GM23338 (cell line): ENCODE measurements at regions not wholly inside any gene's neighbourhood (a gene's known extent, or its start where the extent isn't known, plus 50 kb on each side); places are given as distances from the start of the nearest gene placed in this dataset.

Experiments used
- ATAC-seq: fragments of 200-7000 bp; cut with Tn5 transposase; 3 replicates; pipeline ENCODE4 v1.9.1; 2020
- DNase-seq: peaks from one replicate; pipeline ENCODE4 v3.0.0-alpha.2; 2015; ENCODE audit warnings: low spot score
- H2AFZ ChIP-seq: fragments of 200-600 bp; sonication (generic); 2 replicates; pipeline ENCODE4 v1.8.0; 2016; ENCODE audit warnings: antibody characterized with exemption, mild to moderate bottlenecking, moderate library complexity
- H3F3A ChIP-seq: fragments of 200-600 bp; sonication (generic); replicated peaks from 2 replicates; pipeline ENCODE4 v1.8.0; 2017; ENCODE audit warnings: antibody characterized with exemption, mixed run types, low read depth
- H3K27ac ChIP-seq: fragments of 200-600 bp; sonication (generic); 2 replicates; pipeline ENCODE4 v1.6.1; 2016; ENCODE audit warnings: low read depth
- H3K27me3 ChIP-seq: fragments of 200-600 bp; sonication (generic); 2 replicates; pipeline ENCODE4 v1.8.0; 2016; ENCODE audit warnings: mild to moderate bottlenecking, mixed run types, moderate library complexity; ENCODE audit not compliant: insufficient read depth
- H3K36me3 ChIP-seq: fragments of 200-600 bp; sonication (generic); 2 replicates; pipeline ENCODE4 v1.8.0; 2016; ENCODE audit warnings: mild to moderate bottlenecking; ENCODE audit not compliant: insufficient read depth
- H3K4me1 ChIP-seq: fragments of 200-600 bp; sonication (generic); 2 replicates; pipeline ENCODE4 v1.8.0; 2016; ENCODE audit warnings: mild to moderate bottlenecking, moderate library complexity; ENCODE audit not compliant: insufficient read depth
- H3K4me2 ChIP-seq: fragments of 200-600 bp; sonication (generic); 2 replicates; pipeline ENCODE4 v1.7.1; 2017; ENCODE audit warnings: mixed run types
- H3K4me3 ChIP-seq: fragments of 200-600 bp; sonication (generic); 2 replicates; pipeline ENCODE4 v1.6.1; 2016; ENCODE audit warnings: mixed run types
- H3K79me2 ChIP-seq: fragments of 200-600 bp; sonication (generic); replicated peaks from 2 replicates; pipeline ENCODE4 v1.8.0; 2017; ENCODE audit warnings: mild to moderate bottlenecking; ENCODE audit not compliant: insufficient read depth
- H3K9me2 ChIP-seq: fragments of 200-600 bp; sonication (generic); 2 replicates; pipeline ENCODE4 v1.8.0; 2017; ENCODE audit not compliant: insufficient read depth
- H4K20me1 ChIP-seq: fragments of 200-600 bp; sonication (generic); replicated peaks from 2 replicates; pipeline ENCODE4 v1.8.0; 2017; ENCODE audit warnings: mild to moderate bottlenecking; ENCODE audit not compliant: insufficient read depth
- H3K27ac Mint-ChIP-seq: 2 replicates; pipeline ENCODE4 v1.8.0; 2020; ENCODE audit warnings: inconsistent platforms, mild to moderate bottlenecking, moderate library complexity, mixed read lengths
- H3K27me3 Mint-ChIP-seq: 3 replicates; pipeline ENCODE4 v1.8.0; 2022; ENCODE audit warnings: low read depth, mild to moderate bottlenecking, moderate library complexity, mixed read lengths, inconsistent platforms; ENCODE audit not compliant: insufficient read depth, poor library complexity
- H3K36me3 Mint-ChIP-seq: 3 replicates; pipeline ENCODE4 v1.8.0; 2021; ENCODE audit warnings: low read depth, mild to moderate bottlenecking, inconsistent platforms, moderate library complexity, mixed read lengths
- H3K4me1 Mint-ChIP-seq: 3 replicates; pipeline ENCODE4 v1.8.0; 2020; ENCODE audit warnings: mild to moderate bottlenecking, inconsistent platforms, mixed read lengths
- H3K4me3 Mint-ChIP-seq: 3 replicates; pipeline ENCODE4 v1.8.0; 2021; ENCODE audit warnings: moderate library complexity, mild to moderate bottlenecking, inconsistent platforms, mixed read lengths
- H3K9me3 Mint-ChIP-seq: 3 replicates; pipeline ENCODE4 v1.8.0; 2020; ENCODE audit warnings: moderate library complexity, mild to moderate bottlenecking, inconsistent platforms, mixed read lengths
- CREB1 ChIP-seq: fragments of 250-450 bp; sonication (Bioruptor Pico); IDR thresholded peaks from 2 replicates; pipeline ENCODE4 v1.5.0; 2020; ENCODE audit warnings: low read depth, mild to moderate bottlenecking, moderate library complexity
- CTCF ChIP-seq, 2 experiments: fragments of 200-600 bp in 1 of 2; sonication (generic) in 1 of 2; conservative IDR thresholded peaks; 2 replicates each; pipeline versions ENCODE4 v1.5.1 to v1.6.1; 2016 to 2017; ENCODE audit warnings: antibody characterized with exemption in 2 of 2, low read depth in 2 of 2, mild to moderate bottlenecking in 2 of 2, moderate library complexity in 1 of 2
- ETS1 ChIP-seq: IDR thresholded peaks from 2 replicates; pipeline ENCODE4 v1.6.1; 2016; ENCODE audit warnings: antibody characterized with exemption
- EZH2 ChIP-seq: fragments of 200-600 bp; sonication (generic); IDR thresholded peaks from one replicate; pipeline ENCODE4 v1.8.0; 2017; ENCODE audit warnings: antibody characterized with exemption, mild to moderate bottlenecking, low read depth; ENCODE audit not compliant: unreplicated experiment
- EZH2phosphoT487 ChIP-seq: fragments of 200-600 bp; sonication (generic); IDR thresholded peaks from one replicate; pipeline ENCODE4 v1.8.1; 2018; ENCODE audit warnings: antibody characterized with exemption; ENCODE audit not compliant: unreplicated experiment
- NANOG ChIP-seq: IDR thresholded peaks from 2 replicates; pipeline ENCODE4 v1.6.1; 2016; ENCODE audit warnings: antibody characterized with exemption, borderline replicate concordance
- POLR2AphosphoS5 ChIP-seq: IDR thresholded peaks from 2 replicates; pipeline ENCODE4 v1.6.1; 2016; ENCODE audit warnings: antibody characterized with exemption, low read depth
- REST ChIP-seq: IDR thresholded peaks from one replicate; pipeline ENCODE4 v1.6.1; 2018; ENCODE audit warnings: antibody characterized with exemption; ENCODE audit not compliant: unreplicated experiment
- ZNF331 ChIP-seq: fragments of 250-450 bp; sonication (Bioruptor Pico); IDR thresholded peaks from 2 replicates; pipeline ENCODE4 v1.5.0; 2020; ENCODE audit warnings: low read depth, mild to moderate bottlenecking, moderate library complexity

GRCh38 chr12:41936333-41936732 lies 208.3 kb downstream of the GXYLT1 start:
- ATAC-seq, result no peak; the same call in 2 of the 3 replicates
- Histone ChIP-seq H3K79me2 (no peaks in the 10 kb centered on the region), H4K20me1 (no peaks in the 10 kb centered on the region), H3K27me3 (peaks cover 66% of the 10 kb centered on the region), H3K27ac (no peak overlapping the region), H3F3A (no peaks in the 10 kb centered on the region), H3K4me3 (no peak overlapping the region), H3K4me1 (peaks cover 3% of the 10 kb centered on the region; the same call in 1 of the 2 replicates), H2AFZ (no peak overlapping the region), H3K9me2 (no peaks in the 10 kb centered on the region), H3K4me2 (no peak overlapping the region), H3K36me3 (no peaks in the 10 kb centered on the region)
- peak; percentile 33 for DNase-seq
- no peak overlapping the region for H3K4me3 Mint-ChIP-seq
- peaks cover 21% of the 10 kb centered on the region for H3K9me3 Mint-ChIP-seq
- TF ChIP-seq REST (no peak), POLR2AphosphoS5 (no peak), ZNF331 (no peak), CREB1 (CRISPR knock-in tag) (no peak), EZH2phosphoT487 (no peak), CTCF (conservative IDR thresholded peaks at IDR 0.05; ENCODE audit: low read depth in 2 of 2) (peak; percentile 37 to 59)
- peaks cover 16% of the 10 kb centered on the region; the same call in 2 of the 3 replicates for H3K36me3 Mint-ChIP-seq
- no peak overlapping the region for H3K27ac Mint-ChIP-seq
- peaks cover 54% of the 10 kb centered on the region for H3K27me3 Mint-ChIP-seq
- peaks cover 15% of the 10 kb centered on the region for H3K4me1 Mint-ChIP-seq

- no peaks in the 10 kb centered on the region for H4K20me1 ChIP-seq
- H3K4me3 ChIP-seq, result no peak overlapping the region
- ATAC-seq (no peak), DNase-seq (no peak)
- H3K27ac ChIP-seq, result no peak overlapping the region
- Mint-ChIP-seq H3K9me3 (peaks cover 21% of the 10 kb centered on the region), H3K4me3 (no peak overlapping the region), H3K36me3 (peaks cover 16% of the 10 kb centered on the region; the same call in 2 of the 3 replicates), H3K27me3 (peaks cover 58% of the 10 kb centered on the region), H3K4me1 (peaks cover 15% of the 10 kb centered on the region), H3K27ac (no peak overlapping the region)
- no peaks in the 10 kb centered on the region for H3K79me2 ChIP-seq
- H3K4me2 ChIP-seq, result no peak overlapping the region
- peaks cover 3% of the 10 kb centered on the region; the same call in 1 of the 2 replicates for H3K4me1 ChIP-seq
- no peak overlapping the region for H2AFZ ChIP-seq
- no peaks in the 10 kb centered on the region for H3K9me2 ChIP-seq
- H3K36me3 ChIP-seq, result no peaks in the 10 kb centered on the region
- TF ChIP-seq CTCF (conservative IDR thresholded peaks at IDR 0.05; ENCODE audit: low read depth in 2 of 2) (no peak), POLR2AphosphoS5 (no peak), EZH2 (no peak), NANOG (no peak), REST (no peak), ETS1 (no peak)
- H3F3A ChIP-seq, result no peaks in the 10 kb centered on the region
- H3K27me3 ChIP-seq, result peaks cover 71% of the 10 kb centered on the region
Measured at GRCh38 chr12:41935911-41936310, 208.8 kb downstream of the GXYLT1 start.
